ENCODE measurements at regions not wholly inside any gene's neighbourhood (a gene's known extent, or its start where the extent isn't known, plus 50 kb on each side); places are given as distances from the start of the nearest gene placed in this dataset.

DNA sequence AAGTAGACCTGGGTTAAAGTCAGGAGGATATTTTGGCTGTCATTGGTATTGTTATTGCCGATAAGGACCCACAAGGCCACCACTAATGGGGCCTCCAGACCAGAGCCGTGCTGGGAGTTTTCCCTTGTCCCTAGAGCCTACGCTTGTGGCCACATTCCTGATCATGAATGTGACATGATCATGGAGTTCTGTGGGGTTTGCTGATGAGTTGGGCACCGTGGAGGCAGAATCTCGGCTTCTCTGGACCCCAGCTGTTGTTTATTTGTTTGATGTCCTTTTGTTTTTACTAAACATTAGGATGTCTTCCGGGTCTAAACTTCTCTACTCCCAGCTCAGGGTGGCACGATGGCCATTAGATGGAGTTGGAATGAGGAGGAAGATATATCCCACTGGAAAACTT is 74.9 kb upstream of the TMPRSS2 start:
- TF ChIP-seq, protein P1, sequence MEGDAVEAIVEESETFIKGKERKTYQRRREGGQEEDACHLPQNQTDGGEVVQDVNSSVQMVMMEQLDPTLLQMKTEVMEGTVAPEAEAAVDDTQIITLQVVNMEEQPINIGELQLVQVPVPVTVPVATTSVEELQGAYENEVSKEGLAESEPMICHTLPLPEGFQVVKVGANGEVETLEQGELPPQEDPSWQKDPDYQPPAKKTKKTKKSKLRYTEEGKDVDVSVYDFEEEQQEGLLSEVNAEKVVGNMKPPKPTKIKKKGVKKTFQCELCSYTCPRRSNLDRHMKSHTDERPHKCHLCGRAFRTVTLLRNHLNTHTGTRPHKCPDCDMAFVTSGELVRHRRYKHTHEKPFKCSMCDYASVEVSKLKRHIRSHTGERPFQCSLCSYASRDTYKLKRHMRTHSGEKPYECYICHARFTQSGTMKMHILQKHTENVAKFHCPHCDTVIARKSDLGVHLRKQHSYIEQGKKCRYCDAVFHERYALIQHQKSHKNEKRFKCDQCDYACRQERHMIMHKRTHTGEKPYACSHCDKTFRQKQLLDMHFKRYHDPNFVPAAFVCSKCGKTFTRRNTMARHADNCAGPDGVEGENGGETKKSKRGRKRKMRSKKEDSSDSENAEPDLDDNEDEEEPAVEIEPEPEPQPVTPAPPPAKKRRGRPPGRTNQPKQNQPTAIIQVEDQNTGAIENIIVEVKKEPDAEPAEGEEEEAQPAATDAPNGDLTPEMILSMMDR (IDR thresholded peaks at IDR 0.05; ENCODE audit: insufficient read depth, low read length) = no peak
- no peak for TF ChIP-seq REST (IDR thresholded peaks at IDR 0.05; ENCODE audit: insufficient replicate concordance, low read depth)
- no peak for TF ChIP-seq GABPA (IDR thresholded peaks at IDR 0.05; ENCODE audit: low read depth)
- TF ChIP-seq SPI1 (IDR thresholded peaks at IDR 0.05; ENCODE audit: borderline replicate concordance, low read depth) = no peak
- no peak for TF ChIP-seq POLR2AphosphoS5 (IDR thresholded peaks at IDR 0.05; ENCODE audit: low read depth)
